SK-N-SH (cell line): ENCODE measurements at regions not wholly inside any gene's neighbourhood (a gene's known extent, or its start where the extent isn't known, plus 50 kb on each side); places are given as distances from the start of the nearest gene placed in this dataset.
A peak's percentile ranks its signal among the peaks of the same experiment; 100 is the strongest.

Experiments
- CHD2 ChIP-seq: fragments of 150-350 bp; IDR thresholded peaks from 2 replicates; pipeline ENCODE4 v1.6.1; 2018; ENCODE audit warnings: low read length; ENCODE audit not compliant: partially characterized antibody
- CTCF ChIP-seq: fragments of 200-600 bp; sonication (generic); IDR thresholded peaks from 2 replicates; pipeline ENCODE4 v1.6.1; 2017; ENCODE audit warnings: antibody characterized with exemption, mild to moderate bottlenecking, moderate library complexity
- ELF1 ChIP-seq: IDR thresholded peaks from 2 replicates; pipeline ENCODE4 v1.4.0; 2012
- EP300 ChIP-seq, 2 experiments: IDR thresholded peaks; 2 replicates each; pipeline versions ENCODE4 v1.4.0 to v1.6.1; 2012; ENCODE audit warnings: borderline replicate concordance in 1 of 2, low read depth in 1 of 2, low read length in 1 of 2
- EZH2phosphoT487 ChIP-seq: fragments of 200-600 bp; sonication (generic); IDR thresholded peaks from 2 replicates; pipeline ENCODE4 v1.6.1; 2017; ENCODE audit warnings: low read depth, mixed run types, mild to moderate bottlenecking, antibody characterized with exemption, moderate library complexity, borderline replicate concordance
- FOSL2 ChIP-seq: IDR thresholded peaks from 2 replicates; pipeline ENCODE4 v1.4.0; 2012; ENCODE audit warnings: low read depth, mild to moderate bottlenecking, moderate library complexity, borderline replicate concordance
- FOXJ3 ChIP-seq: sonication (generic); formaldehyde crosslinking; IDR thresholded peaks from 2 replicates; pipeline ENCODE4 v1.5.1; 2020; ENCODE audit warnings: mild to moderate bottlenecking, missing genetic modification reagents
- FOXM1 ChIP-seq: IDR thresholded peaks from 2 replicates; pipeline ENCODE4 v1.4.0; 2012; ENCODE audit warnings: low read depth, mild to moderate bottlenecking
- GABPA ChIP-seq: IDR thresholded peaks from 2 replicates; pipeline ENCODE4 v1.4.0; 2012; ENCODE audit warnings: low read depth, mild to moderate bottlenecking
- JUND ChIP-seq: IDR thresholded peaks from 2 replicates; pipeline ENCODE4 v1.4.0; 2012
- MAX ChIP-seq: IDR thresholded peaks from 2 replicates; pipeline ENCODE4 v1.4.0; 2012; ENCODE audit warnings: low read depth
- MEF2A ChIP-seq: IDR thresholded peaks from 2 replicates; pipeline ENCODE4 v1.4.0; 2012; ENCODE audit warnings: low read depth, borderline replicate concordance
- NFIC ChIP-seq: IDR thresholded peaks from 2 replicates; pipeline ENCODE4 v1.4.0; 2012; ENCODE audit warnings: borderline replicate concordance
- PBX3 ChIP-seq: IDR thresholded peaks from 2 replicates; pipeline ENCODE4; 2012
- POLR2AphosphoS5 ChIP-seq: IDR thresholded peaks from 2 replicates; pipeline ENCODE4 v1.6.1; 2012; ENCODE audit warnings: low read depth, low read length
- RAD21 ChIP-seq: IDR thresholded peaks from 2 replicates; pipeline ENCODE4 v1.6.1; 2012; ENCODE audit warnings: mild to moderate bottlenecking, low read length
- RCOR1 ChIP-seq: fragments of 150-350 bp; IDR thresholded peaks from 2 replicates; pipeline ENCODE4 v1.6.1; 2017; ENCODE audit warnings: antibody characterized with exemption, low read length
- REST ChIP-seq: IDR thresholded peaks from 2 replicates; pipeline ENCODE4 v1.6.1; 2012; ENCODE audit warnings: mild to moderate bottlenecking, low read depth, low read length, moderate library complexity
- RFX5 ChIP-seq: IDR thresholded peaks from 2 replicates; pipeline ENCODE4 v1.6.1; 2012; ENCODE audit warnings: mild to moderate bottlenecking, improper control_type of control experiment, low read length
- RXRA ChIP-seq: IDR thresholded peaks from 2 replicates; pipeline ENCODE4 v1.4.0; 2012; ENCODE audit warnings: low read depth, mild to moderate bottlenecking, borderline replicate concordance
- SIN3A ChIP-seq: IDR thresholded peaks from 2 replicates; pipeline ENCODE4 v1.6.1; 2012; ENCODE audit warnings: low read depth, mild to moderate bottlenecking, low read length, moderate library complexity, borderline replicate concordance
- SMC3 ChIP-seq: IDR thresholded peaks from 2 replicates; pipeline ENCODE4 v1.6.1; 2012; ENCODE audit warnings: low read depth, low read length, improper control_type of control experiment
- TAF1 ChIP-seq: IDR thresholded peaks from 2 replicates; pipeline ENCODE4 v1.6.1; 2012; ENCODE audit warnings: low read depth, mild to moderate bottlenecking, low read length, moderate library complexity, borderline replicate concordance
- TEAD4 ChIP-seq: IDR thresholded peaks from 2 replicates; pipeline ENCODE4 v1.4.0; 2012; ENCODE audit warnings: mild to moderate bottlenecking, borderline replicate concordance; ENCODE audit not compliant: insufficient read depth
- USF1 ChIP-seq: IDR thresholded peaks from 2 replicates; pipeline ENCODE4 v1.4.0; 2012; ENCODE audit warnings: low read depth, borderline replicate concordance
- ZBTB33 ChIP-seq: IDR thresholded peaks from 2 replicates; pipeline ENCODE4 v1.4.0; 2012; ENCODE audit warnings: low read depth, borderline replicate concordance

- no peak for TF ChIP-seq REST
- peak; percentile 98 for TF ChIP-seq TEAD4
- no peak for TF ChIP-seq USF1
- TF ChIP-seq PBX3, result peak; percentile 77; the same call in 1 of the 2 replicates
- TF ChIP-seq RCOR1, result no peak
- TF ChIP-seq TAF1, result no peak
- no peak for TF ChIP-seq SMC3
- TF ChIP-seq MAX, result no peak
- no peak for TF ChIP-seq FOXJ3 (CRISPR knock-in tag)
- TF ChIP-seq EZH2phosphoT487, result no peak
- no peak for TF ChIP-seq GABPA
- peak; percentile 74; the same call in 1 of the 2 replicates for TF ChIP-seq FOSL2
- peak; percentile 75 for TF ChIP-seq MEF2A
- TF ChIP-seq RAD21, result no peak
- 0 out of 2 replicates have a peak, but pooled peaks have one; percentile 37 for TF ChIP-seq RXRA
- no peak for TF ChIP-seq RFX5
- TF ChIP-seq ELF1, result no peak
- TF ChIP-seq ZBTB33, result no peak
- no peak for TF ChIP-seq CTCF
- no peak for TF ChIP-seq CHD2
- TF ChIP-seq SIN3A, result no peak
- TF ChIP-seq POLR2AphosphoS5, result peak; percentile 24; the same call in 1 of the 2 replicates
- TF ChIP-seq EP300 (IDR thresholded peaks at IDR 0.05; ENCODE audit: borderline replicate concordance in 1 of 2, low read depth in 1 of 2, low read length in 1 of 2), result peak in 1 of 2 experiments; percentile 94; a peak in 2 of 4 replicates
- peak; percentile 95 for TF ChIP-seq JUND
- TF ChIP-seq FOXM1, result peak; percentile 91
- peak; percentile 76 for TF ChIP-seq NFIC
- TF ChIP-seq, all 33 proteins: peak for 12
Measured at GRCh38 chr4:33837043-33837838, 2407.1 kb downstream of the ARAP2 start (continued).
